22Rv1 (cell line): ENCODE measurements at regions not wholly inside any gene's neighbourhood (a gene's known extent, or its start where the extent isn't known, plus 50 kb on each side); places are given as distances from the start of the nearest gene placed in this dataset.

Experiments used
- ZFX ChIP-seq: fragments of 450-650 bp; IDR thresholded peaks from 2 replicates; pipeline ENCODE4 v1.6.1; 2017; ENCODE audit warnings: antibody characterized with exemption, borderline replicate concordance
- TF ChIP-seq, protein P1 (sequence below): fragments of 450-650 bp; IDR thresholded peaks from 2 replicates; pipeline ENCODE4 v1.5.1; 2017; ENCODE audit warnings: mild to moderate bottlenecking

DNA sequence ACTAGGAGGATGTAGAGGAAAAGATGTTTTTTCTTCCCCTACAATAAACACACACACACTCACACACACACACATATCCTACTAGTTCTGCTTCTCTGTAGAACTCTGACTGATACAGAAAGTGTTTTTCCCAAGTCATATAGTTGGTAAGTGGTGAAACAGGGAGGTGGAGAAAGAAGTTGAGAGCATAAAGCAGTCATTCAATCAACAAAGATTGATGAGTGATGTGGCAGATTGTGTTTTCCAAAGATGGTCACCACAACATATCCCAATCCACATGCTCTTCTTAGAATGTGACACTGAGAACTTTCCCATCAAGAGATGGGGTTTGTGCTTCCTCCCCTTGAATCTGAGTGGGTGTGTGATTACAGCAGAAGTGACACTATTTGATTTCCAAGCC, 123.4 kb upstream of the ATP6AP2 start:
- TF ChIP-seq, protein P1, sequence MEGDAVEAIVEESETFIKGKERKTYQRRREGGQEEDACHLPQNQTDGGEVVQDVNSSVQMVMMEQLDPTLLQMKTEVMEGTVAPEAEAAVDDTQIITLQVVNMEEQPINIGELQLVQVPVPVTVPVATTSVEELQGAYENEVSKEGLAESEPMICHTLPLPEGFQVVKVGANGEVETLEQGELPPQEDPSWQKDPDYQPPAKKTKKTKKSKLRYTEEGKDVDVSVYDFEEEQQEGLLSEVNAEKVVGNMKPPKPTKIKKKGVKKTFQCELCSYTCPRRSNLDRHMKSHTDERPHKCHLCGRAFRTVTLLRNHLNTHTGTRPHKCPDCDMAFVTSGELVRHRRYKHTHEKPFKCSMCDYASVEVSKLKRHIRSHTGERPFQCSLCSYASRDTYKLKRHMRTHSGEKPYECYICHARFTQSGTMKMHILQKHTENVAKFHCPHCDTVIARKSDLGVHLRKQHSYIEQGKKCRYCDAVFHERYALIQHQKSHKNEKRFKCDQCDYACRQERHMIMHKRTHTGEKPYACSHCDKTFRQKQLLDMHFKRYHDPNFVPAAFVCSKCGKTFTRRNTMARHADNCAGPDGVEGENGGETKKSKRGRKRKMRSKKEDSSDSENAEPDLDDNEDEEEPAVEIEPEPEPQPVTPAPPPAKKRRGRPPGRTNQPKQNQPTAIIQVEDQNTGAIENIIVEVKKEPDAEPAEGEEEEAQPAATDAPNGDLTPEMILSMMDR, result no peak
- no peak for TF ChIP-seq ZFX
